ENCODE measurements at regions not wholly inside any gene's neighbourhood (a gene's known extent, or its start where the extent isn't known, plus 50 kb on each side); places are given as distances from the start of the nearest gene placed in this dataset.

DNA sequence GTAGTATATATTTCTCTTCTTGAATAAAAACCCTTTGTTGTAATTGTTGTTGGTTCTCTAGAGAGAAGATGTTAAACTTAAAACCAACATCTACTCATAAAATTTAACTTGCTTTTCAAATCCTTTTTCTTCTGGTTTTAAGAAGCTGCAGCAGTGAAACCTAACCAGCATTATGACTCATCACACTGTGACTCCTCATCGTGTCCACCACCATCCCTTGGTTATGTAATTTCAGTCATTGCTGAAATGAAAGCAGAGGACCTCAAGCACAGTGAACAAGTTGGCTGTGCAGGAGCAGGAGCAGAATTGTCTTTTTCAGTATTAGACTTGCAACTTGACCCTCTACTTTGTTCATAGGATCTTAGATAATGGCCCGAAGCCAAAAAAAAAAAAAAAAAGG lies 64.9 kb upstream of the HTR2A start:
- H3K27ac Mint-ChIP-seq = no peak overlapping the region
- peak; percentile 67 for ATAC-seq (replicated peaks)
- H3K27me3 Mint-ChIP-seq = peaks cover 14% of the 10 kb centered on the region
- H3K36me3 Mint-ChIP-seq (ENCODE audit: low read depth) = no peaks in the 10 kb centered on the region
- no peaks in the 10 kb centered on the region for H3K4me1 Mint-ChIP-seq
- H3K4me3 Mint-ChIP-seq = no peak overlapping the region
- H3K9me3 Mint-ChIP-seq = peaks cover 6% of the 10 kb centered on the region

DNA sequence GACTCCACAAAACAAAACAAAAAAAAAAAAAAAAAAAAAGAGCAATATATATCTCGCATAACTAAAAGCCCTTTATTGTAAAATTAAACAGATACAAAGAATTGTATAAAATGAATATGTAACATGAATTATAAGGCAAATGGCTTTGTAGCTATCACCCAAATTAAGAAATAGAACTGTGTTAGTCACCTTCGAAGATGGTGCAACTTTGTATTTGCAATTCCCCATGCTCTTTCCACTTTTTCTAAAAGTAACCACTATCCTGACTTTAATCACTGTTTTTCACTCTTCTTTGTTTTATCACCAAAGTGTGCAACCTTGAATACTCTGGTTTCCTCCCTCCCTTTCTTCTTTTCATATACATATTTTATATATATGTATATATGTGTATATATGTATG lies 57.1 kb upstream of the HTR2A start:
- no peaks in the 10 kb centered on the region for H3K9me3 Mint-ChIP-seq
- H3K27ac Mint-ChIP-seq = no peak overlapping the region
- H3K27me3 Mint-ChIP-seq = peaks cover 5% of the 10 kb centered on the region
- no peak overlapping the region for H3K4me3 Mint-ChIP-seq
- no peak for ATAC-seq (replicated peaks)
- no peaks in the 10 kb centered on the region for H3K4me1 Mint-ChIP-seq
- no peaks in the 10 kb centered on the region for H3K36me3 Mint-ChIP-seq (ENCODE audit: low read depth)

DNA sequence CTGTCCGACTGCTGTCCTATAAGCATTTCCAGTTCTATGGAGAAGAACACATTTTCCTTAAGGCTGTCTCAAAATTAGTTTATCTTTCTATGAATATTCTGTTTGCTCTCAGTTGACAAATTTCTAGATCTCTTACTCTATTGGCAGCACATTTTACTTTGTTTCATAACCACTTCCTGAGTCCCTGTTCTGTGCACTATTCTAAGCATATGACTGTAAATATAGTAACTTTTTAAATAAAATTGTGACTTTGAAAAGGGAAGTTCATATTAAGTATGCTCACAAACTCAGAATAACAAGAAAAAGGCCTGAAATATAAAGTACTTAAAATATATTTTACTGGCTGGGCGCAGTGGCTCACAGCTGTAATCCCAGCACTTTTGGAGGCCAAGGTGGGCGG lies 56.5 kb upstream of the HTR2A start:
- H3K27ac Mint-ChIP-seq = no peak overlapping the region
- H3K9me3 Mint-ChIP-seq = no peaks in the 10 kb centered on the region
- no peak overlapping the region for H3K4me3 Mint-ChIP-seq
- peaks cover 3% of the 10 kb centered on the region for H3K27me3 Mint-ChIP-seq
- no peaks in the 10 kb centered on the region for H3K36me3 Mint-ChIP-seq (ENCODE audit: low read depth)
- ATAC-seq (replicated peaks) = no peak
- no peaks in the 10 kb centered on the region for H3K4me1 Mint-ChIP-seq

DNA sequence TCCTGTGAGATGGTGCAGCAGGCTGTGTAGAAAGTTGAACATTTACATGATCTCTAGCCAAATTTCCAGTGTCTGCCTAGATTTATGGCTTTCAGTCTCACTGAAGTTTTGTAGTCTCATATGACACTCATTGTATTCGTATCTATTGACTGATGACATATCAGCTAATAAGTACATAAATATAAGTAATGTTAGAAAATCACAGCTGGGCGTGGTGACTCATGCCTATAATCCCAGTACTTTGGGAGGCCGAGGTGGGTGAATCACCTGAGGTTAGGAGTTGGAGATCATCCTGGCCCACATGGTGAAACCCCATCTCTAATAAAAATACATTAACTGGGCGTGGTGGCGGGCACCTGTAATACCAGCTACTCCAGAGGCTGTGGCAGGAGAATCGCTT lies 54.7 kb upstream of the HTR2A start:
- H3K9me3 Mint-ChIP-seq = no peaks in the 10 kb centered on the region
- no peaks in the 10 kb centered on the region for H3K36me3 Mint-ChIP-seq (ENCODE audit: low read depth)
- H3K27me3 Mint-ChIP-seq = no peaks in the 10 kb centered on the region
- H3K4me3 Mint-ChIP-seq = no peak overlapping the region
- no peaks in the 10 kb centered on the region for H3K4me1 Mint-ChIP-seq
- no peak for ATAC-seq (replicated peaks)
- no peak overlapping the region for H3K27ac Mint-ChIP-seq

DNA sequence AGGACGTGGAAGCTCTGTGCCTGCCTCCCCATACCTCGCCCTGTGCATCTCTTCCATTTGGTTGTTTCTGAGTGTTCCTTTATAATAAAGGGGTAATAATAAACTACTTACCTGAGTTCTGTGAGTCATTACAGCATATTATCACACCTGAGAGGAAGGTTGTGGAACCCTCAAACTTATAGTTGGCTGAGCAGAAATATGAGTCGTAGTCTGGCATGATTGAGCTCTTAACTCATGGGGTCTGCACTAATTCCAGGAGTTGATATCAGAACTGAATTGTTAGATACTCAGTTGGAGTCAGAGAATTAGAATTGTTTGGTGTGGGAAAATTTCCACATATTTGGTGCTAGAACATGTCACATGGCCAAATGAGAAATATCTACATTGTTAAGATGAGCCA lies 52.4 kb upstream of the HTR2A start:
- Mint-ChIP-seq H3K36me3 (ENCODE audit: low read depth) (no peaks in the 10 kb centered on the region), H3K4me1 (no peaks in the 10 kb centered on the region), H3K4me3 (no peak overlapping the region), H3K27ac (no peak overlapping the region), H3K27me3 (no peaks in the 10 kb centered on the region), H3K9me3 (no peaks in the 10 kb centered on the region)
- no peak for ATAC-seq (replicated peaks)

DNA sequence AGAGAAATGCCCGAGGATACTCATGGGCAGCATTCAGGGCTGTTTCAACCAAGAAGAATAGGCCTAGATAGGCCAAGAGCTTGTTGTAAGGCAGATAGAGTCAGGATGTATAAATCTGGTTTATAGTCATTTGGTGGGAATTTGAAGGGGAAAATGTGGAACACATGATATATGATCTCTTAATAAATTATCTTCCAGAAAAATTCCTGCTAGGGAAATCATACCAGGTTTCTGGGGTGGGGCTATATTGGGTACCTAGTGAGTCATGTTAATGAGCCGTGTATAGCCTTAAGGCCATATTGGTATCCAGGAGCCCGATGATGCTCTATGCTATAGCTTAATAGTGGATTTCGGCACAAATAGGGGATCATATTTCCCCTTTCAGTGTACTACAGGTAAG lies 51.5 kb upstream of the HTR2A start:
- H3K27ac Mint-ChIP-seq = no peak overlapping the region
- H3K4me3 Mint-ChIP-seq = no peak overlapping the region
- H3K36me3 Mint-ChIP-seq (ENCODE audit: low read depth) = no peaks in the 10 kb centered on the region
- H3K27me3 Mint-ChIP-seq = no peaks in the 10 kb centered on the region
- ATAC-seq (replicated peaks) = no peak
- no peaks in the 10 kb centered on the region for H3K4me1 Mint-ChIP-seq
- H3K9me3 Mint-ChIP-seq = no peaks in the 10 kb centered on the region

DNA sequence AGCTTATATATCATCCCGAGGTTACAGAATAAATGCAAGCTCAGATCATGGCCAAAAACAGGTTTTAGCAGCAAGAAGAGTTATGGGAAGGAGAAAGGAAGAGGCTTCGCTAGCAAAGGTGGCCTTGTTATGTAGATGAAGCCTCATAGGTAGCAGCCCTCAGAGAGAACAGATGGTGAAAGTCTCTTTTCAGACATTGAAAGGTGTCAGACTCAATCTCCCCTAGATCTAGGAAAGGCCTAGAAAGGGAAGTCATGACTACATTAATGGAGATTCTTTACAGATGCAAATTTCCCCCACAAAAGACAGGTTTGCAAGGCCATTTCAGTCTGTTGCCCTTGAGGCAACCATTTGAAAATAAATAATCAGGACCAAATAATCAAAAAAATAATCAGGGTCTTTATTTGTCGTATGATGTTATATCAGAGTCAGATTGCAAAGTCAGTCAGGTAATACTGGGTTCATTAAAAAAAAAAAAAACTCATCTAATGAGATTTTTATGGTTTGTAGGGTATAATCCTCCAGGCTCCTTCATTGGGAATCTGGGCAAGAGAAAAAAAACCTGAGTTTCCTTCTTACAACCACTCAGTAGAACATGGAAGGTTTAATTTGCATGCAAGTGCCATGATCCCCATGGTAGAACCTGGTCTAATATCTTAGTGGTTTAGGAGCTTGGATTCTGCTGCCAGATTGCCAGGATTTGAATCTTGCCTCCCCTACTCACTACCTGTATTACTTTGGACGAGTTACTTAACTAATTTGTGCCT lies 50.8 kb upstream of the HTR2A start:
- ATAC-seq (replicated peaks) = no peak
- Mint-ChIP-seq H3K9me3 (no peaks in the 10 kb centered on the region), H3K36me3 (ENCODE audit: low read depth) (no peaks in the 10 kb centered on the region), H3K27ac (no peak overlapping the region), H3K4me3 (no peak overlapping the region), H3K4me1 (no peaks in the 10 kb centered on the region), H3K27me3 (no peaks in the 10 kb centered on the region)
